ENCODE measurements at regions not wholly inside any gene's neighbourhood (a gene's known extent, or its start where the extent isn't known, plus 50 kb on each side); places are given as distances from the start of the nearest gene placed in this dataset.

DNA sequence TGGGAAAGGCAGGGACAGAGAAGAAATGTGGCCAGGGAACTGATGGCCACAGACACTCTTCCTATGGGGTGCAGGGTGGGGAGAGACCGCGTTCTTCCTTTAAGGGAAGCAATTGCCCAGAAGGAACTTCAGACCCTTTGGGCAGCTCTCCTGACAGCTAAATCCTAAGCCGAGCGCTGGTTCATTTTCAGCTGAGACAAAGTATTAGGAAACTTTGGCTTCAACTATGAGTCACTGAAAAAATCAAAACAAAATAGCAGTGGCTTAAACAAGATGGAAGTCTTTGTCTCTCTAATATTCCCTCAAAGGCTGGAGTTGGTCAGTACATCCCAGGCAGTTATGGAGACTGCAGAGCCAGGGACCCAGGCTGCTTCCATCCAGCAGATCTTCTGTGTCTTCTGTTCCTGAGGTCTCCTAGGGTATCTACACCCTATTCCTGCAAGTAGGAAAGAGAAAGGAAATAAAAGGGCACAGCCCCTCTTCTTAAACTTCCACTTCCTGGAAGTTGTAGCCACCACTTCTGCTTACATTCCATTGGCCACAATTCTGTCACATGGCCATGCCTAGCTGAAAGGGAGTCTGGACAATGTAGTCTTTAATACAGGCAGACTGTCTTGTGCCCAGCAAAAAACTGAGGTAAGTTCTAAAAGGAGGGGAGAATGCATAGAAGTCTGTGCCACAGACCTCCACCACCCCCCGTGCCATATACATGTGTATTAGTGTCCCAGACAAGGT lies 163.5 kb downstream of the KATNAL1 start:
- TF ChIP-seq, protein P1, sequence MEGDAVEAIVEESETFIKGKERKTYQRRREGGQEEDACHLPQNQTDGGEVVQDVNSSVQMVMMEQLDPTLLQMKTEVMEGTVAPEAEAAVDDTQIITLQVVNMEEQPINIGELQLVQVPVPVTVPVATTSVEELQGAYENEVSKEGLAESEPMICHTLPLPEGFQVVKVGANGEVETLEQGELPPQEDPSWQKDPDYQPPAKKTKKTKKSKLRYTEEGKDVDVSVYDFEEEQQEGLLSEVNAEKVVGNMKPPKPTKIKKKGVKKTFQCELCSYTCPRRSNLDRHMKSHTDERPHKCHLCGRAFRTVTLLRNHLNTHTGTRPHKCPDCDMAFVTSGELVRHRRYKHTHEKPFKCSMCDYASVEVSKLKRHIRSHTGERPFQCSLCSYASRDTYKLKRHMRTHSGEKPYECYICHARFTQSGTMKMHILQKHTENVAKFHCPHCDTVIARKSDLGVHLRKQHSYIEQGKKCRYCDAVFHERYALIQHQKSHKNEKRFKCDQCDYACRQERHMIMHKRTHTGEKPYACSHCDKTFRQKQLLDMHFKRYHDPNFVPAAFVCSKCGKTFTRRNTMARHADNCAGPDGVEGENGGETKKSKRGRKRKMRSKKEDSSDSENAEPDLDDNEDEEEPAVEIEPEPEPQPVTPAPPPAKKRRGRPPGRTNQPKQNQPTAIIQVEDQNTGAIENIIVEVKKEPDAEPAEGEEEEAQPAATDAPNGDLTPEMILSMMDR (IDR thresholded peaks at IDR 0.05; ENCODE audit: extremely low read depth, missing control alignments): no peak
- no peak for DNase-seq (ENCODE audit: low spot score)

- DNase-seq (ENCODE audit: low spot score): no peak
- TF ChIP-seq, protein P1 (IDR thresholded peaks at IDR 0.05; ENCODE audit: extremely low read depth, missing control alignments): no peak
Observed at GRCh38 chr13:30142486-30143211, 164.7 kb downstream of the KATNAL1 start.

DNA sequence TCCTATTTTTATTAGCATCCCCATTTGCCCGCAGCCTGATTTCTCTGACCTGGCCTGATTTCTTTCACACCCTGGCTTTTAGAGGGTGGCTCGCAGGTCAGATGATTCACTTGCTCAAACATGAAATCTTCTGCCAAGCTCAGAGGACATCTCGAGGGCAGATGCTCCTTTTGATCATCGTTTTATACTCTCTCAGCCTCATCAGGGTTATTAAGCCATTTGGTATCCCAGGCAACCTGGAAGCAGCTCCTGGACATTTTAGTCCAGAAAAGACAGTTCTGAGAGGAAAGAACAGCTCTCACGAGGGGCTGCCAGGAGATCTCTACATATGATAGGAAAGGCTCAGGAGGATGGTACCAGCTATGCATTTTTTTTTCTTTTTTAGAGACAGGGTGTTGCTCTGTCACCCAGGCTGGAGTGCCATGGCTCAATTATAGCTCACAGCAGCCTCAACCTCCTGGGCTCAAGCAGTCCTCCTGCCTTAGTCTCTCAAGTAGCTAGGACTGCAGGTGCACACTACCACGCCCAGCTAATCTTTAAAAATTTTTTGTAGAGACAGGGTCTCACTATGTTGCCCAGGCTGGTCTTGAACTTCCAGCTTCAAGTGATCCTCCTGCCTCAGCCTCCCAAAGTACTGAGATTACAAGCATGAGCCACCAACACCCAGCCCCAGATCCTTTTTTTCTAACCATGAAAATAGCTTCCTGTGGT lies 165.4 kb downstream of the KATNAL1 start:
- DNase-seq (ENCODE audit: low spot score): no peak
- TF ChIP-seq, protein P1 (IDR thresholded peaks at IDR 0.05; ENCODE audit: extremely low read depth, missing control alignments): no peak

GRCh38 chr13:30140973-30141372 lies 166.4 kb downstream of the KATNAL1 start:
- TF ChIP-seq, protein P1 (IDR thresholded peaks at IDR 0.05; ENCODE audit: extremely low read depth, missing control alignments): no peak
- no peak for DNase-seq (ENCODE audit: low spot score)

GRCh38 chr13:30138511-30138910 lies 168.8 kb downstream of the KATNAL1 start:
- DNase-seq (ENCODE audit: low spot score): no peak
- TF ChIP-seq, protein P1 (IDR thresholded peaks at IDR 0.05; ENCODE audit: extremely low read depth, missing control alignments): no peak

- TF ChIP-seq, protein P1 (IDR thresholded peaks at IDR 0.05; ENCODE audit: extremely low read depth, missing control alignments): no peak
- no peak for DNase-seq (ENCODE audit: low spot score)
Observed at GRCh38 chr13:30135868-30136267, 171.5 kb downstream of the KATNAL1 start.

DNA sequence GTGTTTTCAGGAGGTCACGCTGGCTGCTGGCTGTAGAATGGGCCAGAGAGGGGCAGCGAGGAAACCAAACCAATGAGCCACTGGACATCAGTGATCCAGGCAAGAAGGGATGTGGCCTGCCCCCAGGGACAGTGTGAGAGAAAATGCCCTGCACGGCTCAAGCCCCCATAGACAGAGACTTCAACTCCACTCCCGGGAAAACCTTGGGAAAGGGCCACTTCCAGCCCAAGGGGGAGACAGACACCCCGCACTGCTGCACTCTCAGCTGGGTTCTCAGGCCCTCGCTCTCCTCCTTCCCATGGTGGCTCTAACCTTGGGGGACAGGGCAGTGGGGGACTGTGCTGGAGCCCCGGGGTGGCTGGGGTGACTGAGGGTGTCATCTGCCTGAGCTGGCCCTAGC lies 172.0 kb downstream of the KATNAL1 start:
- DNase-seq (ENCODE audit: low spot score): no peak
- TF ChIP-seq, protein P1 (IDR thresholded peaks at IDR 0.05; ENCODE audit: extremely low read depth, missing control alignments): no peak
